Sigmoid colon (tissue), 6 donors: ENCODE measurements at regions not wholly inside any gene's neighbourhood (a gene's known extent, or its start where the extent isn't known, plus 50 kb on each side); places are given as distances from the start of the nearest gene placed in this dataset.

Experiments
- DNase-seq: peaks from one replicate; pipeline ENCODE4 v3.0.0-alpha.2; 2019
- H3K27ac ChIP-seq, 4 donors: fragments of 200-600 bp; sonication (generic); one replicate each; pipeline ENCODE4 v1.5.1; 2016 to 2019; ENCODE audit warnings: mild to moderate bottlenecking in 1 of 4
- H3K27me3 ChIP-seq, 3 donors: fragments of 200-600 bp; sonication (generic); one replicate each; pipeline ENCODE4 v1.5.1; 2019; ENCODE audit warnings: mild to moderate bottlenecking in 1 of 3
- H3K36me3 ChIP-seq, 4 donors: fragments of 200-600 bp; sonication (generic); one replicate each; pipeline ENCODE4 v1.5.1; 2016 to 2019
- H3K4me1 ChIP-seq, 4 donors: fragments of 200-600 bp; sonication (generic); one replicate each; pipeline ENCODE4 v1.5.1; 2017 to 2019
- H3K4me3 ChIP-seq, 4 donors: fragments of 200-600 bp; sonication (generic); one replicate each; pipeline ENCODE4 v1.5.1; 2017 to 2019; ENCODE audit warnings: mild to moderate bottlenecking in 2 of 4, moderate library complexity in 1 of 4
- H3K9me3 ChIP-seq, 4 donors: fragments of 200-600 bp in 3 of 4; sonication (generic) in 3 of 4; one replicate each; pipeline versions ENCODE4 v1.5.1 to v1.6.1; 2013 to 2019
- EP300 ChIP-seq, 4 donors: sonication (generic); formaldehyde crosslinking; IDR thresholded peaks; one replicate each; pipeline ENCODE4 v1.6.1; 2017; ENCODE audit warnings: antibody characterized with exemption in 4 of 4
- POLR2A ChIP-seq, 2 donors: fragments of 450-650 bp; IDR thresholded peaks; one replicate each; pipeline ENCODE4 v1.6.1; 2016; ENCODE audit warnings: antibody characterized with exemption in 2 of 2, mild to moderate bottlenecking in 2 of 2, moderate library complexity in 2 of 2
- POLR2AphosphoS5 ChIP-seq, 4 donors: sonication (generic); formaldehyde crosslinking; IDR thresholded peaks; one replicate each; pipeline ENCODE4 v1.6.1; 2017; ENCODE audit warnings: antibody characterized with exemption in 4 of 4
- WGBS, 2 donors: extraction: QIAGEN DNeasy Blood & Tissue Kit; methylation state at CpG; one replicate each; pipeline ENCODE4 v1.1.7; 2013; 5-methylcytosine and 5-hydroxymethylcytosine counted together
- intact Hi-C: fragments of 100-400 bp; cut with DNase I; formaldehyde crosslinking; loops from one replicate; pipeline ENCODE4 v1.15.1; 2023
- TF ChIP-seq, protein P1 (sequence below), 4 experiments: fragments of 450-650 bp in 3 of 4; fragments of 200-600 bp in 1 of 4; IDR thresholded peaks; one replicate each; pipeline ENCODE4 v1.5.1; 2016 to 2019; ENCODE audit warnings: antibody characterized with exemption in 4 of 4, mild to moderate bottlenecking in 3 of 4, moderate library complexity in 2 of 4
- donor health status: healthy with polysubstance abuse.
- donor health status: healthy.

DNA sequence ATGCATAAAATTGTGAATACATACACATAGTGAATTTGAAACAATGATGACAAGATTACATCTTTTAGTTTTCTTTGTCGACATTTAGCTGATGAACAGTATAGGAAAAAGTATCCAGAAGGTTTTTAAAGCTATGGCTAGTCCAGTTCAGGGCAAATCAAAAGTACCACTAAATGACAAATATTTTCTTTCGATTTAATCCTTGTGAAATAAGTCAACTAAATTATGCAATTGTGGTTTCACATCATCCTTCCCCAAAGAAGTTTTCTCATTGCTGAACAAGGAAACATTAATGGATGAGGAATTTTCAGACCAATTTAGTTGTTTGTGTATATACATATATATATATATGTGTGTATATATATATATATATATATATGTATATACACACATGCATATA, 774.0 kb downstream of the DNAJB9 start:
- H3K4me1 ChIP-seq: no peaks in the 10 kb centered on the region
- intact Hi-C loops: no loop called here
- no peak for DNase-seq
- 82 to 86% methylated on average over 2 of the region's 2 CpGs for WGBS, 2 donors
- TF ChIP-seq EP300 (IDR thresholded peaks at IDR 0.05) (no peak), POLR2AphosphoS5 (IDR thresholded peaks at IDR 0.05) (no peak), POLR2A (IDR thresholded peaks at IDR 0.05) (no peak)
- TF ChIP-seq, protein P1, sequence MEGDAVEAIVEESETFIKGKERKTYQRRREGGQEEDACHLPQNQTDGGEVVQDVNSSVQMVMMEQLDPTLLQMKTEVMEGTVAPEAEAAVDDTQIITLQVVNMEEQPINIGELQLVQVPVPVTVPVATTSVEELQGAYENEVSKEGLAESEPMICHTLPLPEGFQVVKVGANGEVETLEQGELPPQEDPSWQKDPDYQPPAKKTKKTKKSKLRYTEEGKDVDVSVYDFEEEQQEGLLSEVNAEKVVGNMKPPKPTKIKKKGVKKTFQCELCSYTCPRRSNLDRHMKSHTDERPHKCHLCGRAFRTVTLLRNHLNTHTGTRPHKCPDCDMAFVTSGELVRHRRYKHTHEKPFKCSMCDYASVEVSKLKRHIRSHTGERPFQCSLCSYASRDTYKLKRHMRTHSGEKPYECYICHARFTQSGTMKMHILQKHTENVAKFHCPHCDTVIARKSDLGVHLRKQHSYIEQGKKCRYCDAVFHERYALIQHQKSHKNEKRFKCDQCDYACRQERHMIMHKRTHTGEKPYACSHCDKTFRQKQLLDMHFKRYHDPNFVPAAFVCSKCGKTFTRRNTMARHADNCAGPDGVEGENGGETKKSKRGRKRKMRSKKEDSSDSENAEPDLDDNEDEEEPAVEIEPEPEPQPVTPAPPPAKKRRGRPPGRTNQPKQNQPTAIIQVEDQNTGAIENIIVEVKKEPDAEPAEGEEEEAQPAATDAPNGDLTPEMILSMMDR (IDR thresholded peaks at IDR 0.05): no peak
- H3K27me3 ChIP-seq: no peaks in the 10 kb centered on the region
- H3K4me3 ChIP-seq: no peak overlapping the region
- H3K36me3 ChIP-seq: no peaks in the 10 kb centered on the region
- H3K27ac ChIP-seq: no peak overlapping the region
- H3K9me3 ChIP-seq: peaks cover 0 to under 1% (median 0%) of the 10 kb centered on the region in 4 donors

DNA sequence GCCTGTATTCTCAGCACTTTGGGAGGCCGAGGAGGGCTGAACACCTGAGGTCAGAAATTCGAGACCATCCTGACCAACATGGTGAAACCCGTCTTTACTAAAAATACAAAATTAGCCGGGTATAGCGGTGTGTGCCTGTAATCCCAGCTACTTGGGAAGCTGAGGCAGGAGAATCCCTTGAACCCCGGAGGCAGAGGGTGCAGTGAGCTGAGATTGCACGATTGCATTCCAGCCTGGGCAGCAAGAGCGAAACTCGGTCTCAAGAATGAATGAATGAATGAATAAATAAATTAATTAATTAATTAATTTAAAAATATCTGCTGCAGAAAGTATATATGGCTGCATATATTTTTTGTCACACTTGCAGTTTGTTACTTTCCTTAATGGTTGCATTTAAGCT, 781.8 kb downstream of the DNAJB9 start:
- TF ChIP-seq, protein P1 (IDR thresholded peaks at IDR 0.05): no peak
- TF ChIP-seq EP300 (IDR thresholded peaks at IDR 0.05): no peak
- TF ChIP-seq POLR2A (IDR thresholded peaks at IDR 0.05): no peak
- TF ChIP-seq POLR2AphosphoS5 (IDR thresholded peaks at IDR 0.05): no peak
- no peaks in the 10 kb centered on the region for H3K9me3 ChIP-seq
- H3K27me3 ChIP-seq: no peaks in the 10 kb centered on the region
- H3K4me1 ChIP-seq: no peaks in the 10 kb centered on the region
- 89 to 91% methylated on average over 9 of the region's 9 CpGs for WGBS, 2 donors
- no peak overlapping the region for H3K27ac ChIP-seq
- H3K36me3 ChIP-seq: no peaks in the 10 kb centered on the region
- no peak overlapping the region for H3K4me3 ChIP-seq
- intact Hi-C loops: no loop called here
- DNase-seq: no peak

DNA sequence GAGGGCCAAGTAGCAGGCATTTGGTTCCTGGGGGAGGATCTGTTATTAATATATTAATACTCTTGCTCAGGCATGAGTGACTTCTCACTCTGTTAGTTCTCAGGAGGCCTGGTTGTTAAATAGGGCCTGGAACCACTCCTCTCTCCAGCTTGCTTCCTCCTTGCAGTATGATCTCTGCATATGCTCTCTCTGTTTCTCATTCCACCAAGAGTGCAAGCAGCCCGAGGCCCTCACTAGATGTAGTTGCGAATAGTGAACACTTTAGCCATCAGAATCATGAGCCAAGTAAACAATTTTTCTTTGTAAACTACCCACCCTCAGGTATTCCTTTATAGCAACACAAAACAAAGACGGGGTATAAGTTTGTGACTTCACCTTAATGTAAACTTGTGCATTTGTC, 784.3 kb downstream of the DNAJB9 start:
- H3K36me3 ChIP-seq: no peaks in the 10 kb centered on the region
- TF ChIP-seq, protein P1 (IDR thresholded peaks at IDR 0.05): no peak
- no peak for TF ChIP-seq POLR2A (IDR thresholded peaks at IDR 0.05)
- TF ChIP-seq EP300 (IDR thresholded peaks at IDR 0.05): no peak
- no peak for TF ChIP-seq POLR2AphosphoS5 (IDR thresholded peaks at IDR 0.05)
- H3K9me3 ChIP-seq: no peaks in the 10 kb centered on the region
- no peak overlapping the region for H3K4me3 ChIP-seq
- WGBS, 2 donors: 53 to 64% methylated on average over 3 of the region's 3 CpGs
- no peak overlapping the region for H3K27ac ChIP-seq
- H3K27me3 ChIP-seq: no peaks in the 10 kb centered on the region
- H3K4me1 ChIP-seq: no peaks in the 10 kb centered on the region
- no peak for DNase-seq
- intact Hi-C loops: no loop called here

DNA sequence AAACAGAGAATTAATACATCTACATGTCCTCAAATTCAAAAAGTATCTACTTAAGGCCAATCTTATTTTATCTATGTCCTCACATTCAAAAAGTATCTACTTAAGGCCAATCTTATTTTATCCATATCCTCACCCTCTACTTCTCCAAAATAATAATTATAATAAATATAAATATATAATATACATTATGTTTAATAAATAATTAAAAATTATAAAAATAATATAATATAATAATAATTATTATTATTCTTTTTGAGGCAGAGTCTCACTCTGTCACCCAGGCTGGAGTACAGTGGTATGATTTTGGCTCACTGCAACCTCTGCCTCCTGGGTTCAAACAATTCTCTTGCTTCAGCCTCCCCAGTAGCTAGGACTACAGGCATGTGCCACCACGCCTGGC, 784.9 kb downstream of the DNAJB9 start:
- Histone ChIP-seq H3K4me3 (no peak overlapping the region), H3K27ac (no peak overlapping the region), H3K27me3 (no peaks in the 10 kb centered on the region), H3K9me3 (no peaks in the 10 kb centered on the region), H3K4me1 (no peaks in the 10 kb centered on the region), H3K36me3 (no peaks in the 10 kb centered on the region)
- DNase-seq: no peak
- no peak for TF ChIP-seq POLR2A (IDR thresholded peaks at IDR 0.05)
- TF ChIP-seq, protein P1 (IDR thresholded peaks at IDR 0.05): no peak
- TF ChIP-seq EP300 (IDR thresholded peaks at IDR 0.05): no peak
- TF ChIP-seq POLR2AphosphoS5 (IDR thresholded peaks at IDR 0.05): no peak
- 83 to 91% methylated on average over 1 of the region's 1 CpG for WGBS, 2 donors
- intact Hi-C loops: no loop called here

DNA sequence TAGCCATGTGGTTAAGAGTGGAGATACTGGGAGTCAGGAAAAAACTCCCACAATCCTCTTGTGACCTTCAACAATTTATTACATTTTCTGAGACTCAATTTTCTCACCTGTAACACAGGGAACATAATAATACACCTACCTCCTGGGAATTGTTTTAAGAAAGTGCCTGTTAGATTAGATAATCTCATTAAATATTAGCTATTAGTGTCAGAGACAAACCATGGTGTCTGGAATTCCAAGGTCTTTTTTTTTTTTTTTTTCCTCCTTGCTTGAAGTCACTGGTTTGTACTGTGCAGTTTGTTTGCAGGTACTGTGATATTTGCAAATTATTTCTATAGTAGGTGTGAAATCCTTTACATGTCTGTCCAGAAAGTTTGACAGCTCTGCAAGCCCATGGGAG, 806.1 kb downstream of the DNAJB9 start:
- Histone ChIP-seq H3K4me1 (no peaks in the 10 kb centered on the region), H3K36me3 (no peaks in the 10 kb centered on the region), H3K4me3 (no peak overlapping the region), H3K27me3 (no peaks in the 10 kb centered on the region), H3K9me3 (no peaks in the 10 kb centered on the region), H3K27ac (no peak overlapping the region)
- DNase-seq: no peak
- intact Hi-C loops: no loop called here
- no peak for TF ChIP-seq POLR2A (IDR thresholded peaks at IDR 0.05)
